ENCODE measurements at regions not wholly inside any gene's neighbourhood (a gene's known extent, or its start where the extent isn't known, plus 50 kb on each side); places are given as distances from the start of the nearest gene placed in this dataset.
"Not testable (repeated sequence)": the region's sequence is repeated elsewhere in the genome, so short reads cannot be mapped to it uniquely, and the experiment has no call there.

DNA sequence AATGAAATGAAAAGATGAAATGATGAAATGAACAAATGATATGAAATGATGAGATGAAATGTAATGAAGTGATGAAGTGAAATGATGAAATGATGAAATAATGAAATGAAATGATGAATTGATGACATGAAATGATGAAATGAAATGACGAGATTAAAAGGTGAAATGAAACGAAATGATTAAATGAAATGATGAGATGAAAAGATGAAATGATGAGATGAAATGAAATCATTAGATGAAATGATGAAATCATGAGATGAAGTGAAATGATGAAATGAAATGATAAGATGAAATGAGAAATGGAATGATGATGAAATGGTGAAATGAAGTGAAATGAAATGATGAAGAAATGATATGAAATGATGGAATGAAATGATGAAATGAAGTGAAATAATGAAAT is 138.1 kb upstream of the ERV3-1 start:
- H3K4me3 Mint-ChIP-seq; H3K4me1 Mint-ChIP-seq; H3K36me3 Mint-ChIP-seq (ENCODE audit: low read depth); H3K9me3 Mint-ChIP-seq (ENCODE audit: low read depth); POLR2A ChIA-PET; H3K27ac Mint-ChIP-seq; ATAC-seq; H3K27me3 Mint-ChIP-seq; intact Hi-C loops (cut with DNase I, micrococcal nuclease); CTCF ChIA-PET; DNase-seq: not testable (repeated sequence)

GRCh38 chr7:65144119-65144518 is 137.6 kb upstream of the ERV3-1 start:
- H3K27ac Mint-ChIP-seq; H3K36me3 Mint-ChIP-seq (ENCODE audit: low read depth); H3K9me3 Mint-ChIP-seq (ENCODE audit: low read depth); intact Hi-C loops (cut with DNase I, micrococcal nuclease); DNase-seq; CTCF ChIA-PET; ATAC-seq; H3K27me3 Mint-ChIP-seq; H3K4me1 Mint-ChIP-seq; H3K4me3 Mint-ChIP-seq; POLR2A ChIA-PET: not testable (repeated sequence)

GRCh38 chr7:65141894-65142293 is 135.4 kb upstream of the ERV3-1 start:
- H3K27ac Mint-ChIP-seq; H3K27me3 Mint-ChIP-seq; H3K9me3 Mint-ChIP-seq (ENCODE audit: low read depth); DNase-seq; ATAC-seq; H3K4me3 Mint-ChIP-seq; CTCF ChIA-PET; POLR2A ChIA-PET; H3K4me1 Mint-ChIP-seq; intact Hi-C loops (cut with DNase I, micrococcal nuclease); H3K36me3 Mint-ChIP-seq (ENCODE audit: low read depth): not testable (repeated sequence)

GRCh38 chr7:65141405-65141778 is 134.9 kb upstream of the ERV3-1 start:
- ATAC-seq; intact Hi-C loops (cut with DNase I, micrococcal nuclease); H3K27me3 Mint-ChIP-seq; H3K9me3 Mint-ChIP-seq (ENCODE audit: low read depth); H3K4me3 Mint-ChIP-seq; DNase-seq; H3K4me1 Mint-ChIP-seq; POLR2A ChIA-PET; H3K36me3 Mint-ChIP-seq (ENCODE audit: low read depth); CTCF ChIA-PET; H3K27ac Mint-ChIP-seq: not testable (repeated sequence)

GRCh38 chr7:65140543-65141404 is 134.3 kb upstream of the ERV3-1 start:
- H3K4me1 Mint-ChIP-seq; intact Hi-C loops (cut with DNase I, micrococcal nuclease); H3K27me3 Mint-ChIP-seq; H3K36me3 Mint-ChIP-seq (ENCODE audit: low read depth); ATAC-seq; CTCF ChIA-PET; POLR2A ChIA-PET; H3K4me3 Mint-ChIP-seq; H3K27ac Mint-ChIP-seq; H3K9me3 Mint-ChIP-seq (ENCODE audit: low read depth): not testable (repeated sequence)
- peak; percentile 5 for DNase-seq

GRCh38 chr7:65136850-65137249 is 130.4 kb upstream of the ERV3-1 start:
- H3K9me3 Mint-ChIP-seq (ENCODE audit: low read depth); POLR2A ChIA-PET; H3K36me3 Mint-ChIP-seq (ENCODE audit: low read depth); H3K27me3 Mint-ChIP-seq; intact Hi-C loops (cut with DNase I, micrococcal nuclease); H3K4me1 Mint-ChIP-seq; H3K4me3 Mint-ChIP-seq; ATAC-seq; H3K27ac Mint-ChIP-seq; CTCF ChIA-PET; DNase-seq: not testable (repeated sequence)

DNA sequence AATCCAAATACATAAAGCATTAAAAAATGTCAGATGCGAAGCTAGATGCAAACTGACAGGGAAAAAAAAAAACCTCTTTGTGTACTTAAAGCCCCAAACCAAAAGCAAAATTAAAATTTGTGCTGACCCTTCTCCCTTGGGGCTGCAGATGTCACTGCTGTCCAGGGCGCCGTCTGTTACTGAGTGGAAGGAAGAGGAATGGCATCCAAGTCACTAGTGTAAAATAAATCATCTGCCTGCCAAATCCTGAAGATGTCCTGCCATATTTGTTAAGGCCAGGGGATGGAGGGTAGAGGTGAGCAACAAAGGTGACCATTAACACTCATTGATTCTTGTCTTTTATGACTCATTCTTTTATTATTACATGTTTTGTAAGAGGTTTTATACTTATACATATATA is 126.6 kb upstream of the ERV3-1 start:
- H3K27me3 Mint-ChIP-seq; ATAC-seq; CTCF ChIA-PET; H3K4me1 Mint-ChIP-seq; intact Hi-C loops (cut with DNase I, micrococcal nuclease); H3K4me3 Mint-ChIP-seq; H3K27ac Mint-ChIP-seq; H3K36me3 Mint-ChIP-seq (ENCODE audit: low read depth); POLR2A ChIA-PET; DNase-seq; H3K9me3 Mint-ChIP-seq (ENCODE audit: low read depth): not testable (repeated sequence)

- intact Hi-C loops (cut with DNase I, micrococcal nuclease); H3K36me3 Mint-ChIP-seq (ENCODE audit: low read depth); H3K27me3 Mint-ChIP-seq; POLR2A ChIA-PET; ATAC-seq; H3K4me3 Mint-ChIP-seq; H3K4me1 Mint-ChIP-seq; H3K27ac Mint-ChIP-seq; CTCF ChIA-PET; DNase-seq; H3K9me3 Mint-ChIP-seq (ENCODE audit: low read depth): not testable (repeated sequence)
Observed at GRCh38 chr7:65132256-65132655, 125.8 kb upstream of the ERV3-1 start.

GRCh38 chr7:65127364-65127763 is 120.9 kb upstream of the ERV3-1 start:
- H3K9me3 Mint-ChIP-seq (ENCODE audit: low read depth); POLR2A ChIA-PET; CTCF ChIA-PET; H3K27ac Mint-ChIP-seq; H3K4me1 Mint-ChIP-seq; H3K36me3 Mint-ChIP-seq (ENCODE audit: low read depth); H3K4me3 Mint-ChIP-seq; ATAC-seq; intact Hi-C loops (cut with DNase I, micrococcal nuclease); H3K27me3 Mint-ChIP-seq; DNase-seq: not testable (repeated sequence)

- ATAC-seq; H3K27ac Mint-ChIP-seq; H3K4me3 Mint-ChIP-seq; intact Hi-C loops (cut with DNase I, micrococcal nuclease); DNase-seq; POLR2A ChIA-PET; H3K36me3 Mint-ChIP-seq (ENCODE audit: low read depth); CTCF ChIA-PET; H3K27me3 Mint-ChIP-seq; H3K9me3 Mint-ChIP-seq (ENCODE audit: low read depth); H3K4me1 Mint-ChIP-seq: not testable (repeated sequence)
Observed at GRCh38 chr7:65124600-65124999, 118.1 kb upstream of the ERV3-1 start.

DNA sequence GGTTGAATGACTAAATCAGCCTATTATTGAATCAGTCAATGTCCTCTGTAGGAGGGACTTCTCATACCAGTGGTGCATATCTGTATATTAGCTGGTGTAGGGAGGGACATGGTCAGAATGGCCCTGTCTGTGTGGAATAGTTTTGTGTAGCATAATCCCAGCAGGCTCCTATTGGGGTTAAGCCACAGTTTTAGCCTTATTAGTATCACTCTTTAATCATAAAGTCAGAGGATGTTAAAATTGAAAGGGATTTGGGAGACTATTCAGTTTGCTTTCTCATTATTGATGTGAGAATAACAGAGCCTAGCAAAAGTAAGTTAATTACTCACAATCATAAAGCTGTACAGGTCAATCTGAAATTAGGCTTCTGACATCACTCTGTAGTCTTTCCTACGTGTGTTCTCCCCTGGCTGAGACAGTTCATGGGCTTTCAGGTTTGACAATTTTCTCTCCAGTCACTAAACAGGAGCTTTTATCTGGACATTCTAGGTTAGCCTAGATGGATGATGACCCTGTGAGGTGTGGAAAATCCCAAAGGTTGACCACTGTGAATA is 99.2 kb upstream of the ERV3-1 start:
- H3K27ac Mint-ChIP-seq; intact Hi-C loops (cut with DNase I, micrococcal nuclease); H3K36me3 Mint-ChIP-seq (ENCODE audit: low read depth); H3K4me3 Mint-ChIP-seq; H3K4me1 Mint-ChIP-seq; POLR2A ChIA-PET; H3K9me3 Mint-ChIP-seq (ENCODE audit: low read depth); H3K27me3 Mint-ChIP-seq; DNase-seq; CTCF ChIA-PET: not testable (repeated sequence)
- peak; percentile 55 for ATAC-seq

DNA sequence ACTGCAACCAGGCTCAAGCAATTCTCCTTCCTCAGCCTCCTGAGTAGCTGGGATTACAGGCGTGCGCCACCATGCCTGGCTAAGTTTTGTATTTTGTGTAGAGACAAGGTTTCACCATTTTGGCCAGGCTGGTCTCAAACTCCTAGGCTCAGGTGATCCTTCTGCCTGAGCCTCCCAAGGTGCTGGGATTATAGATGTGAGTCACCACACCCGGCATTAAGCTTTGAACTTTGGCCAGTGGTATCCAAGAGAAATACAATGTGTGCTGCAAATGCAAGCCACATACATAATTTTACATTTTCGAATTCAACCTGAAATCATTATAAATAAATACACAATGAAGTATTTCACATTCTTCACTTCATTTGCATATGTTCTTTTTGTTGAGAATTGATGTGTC is 94.0 kb upstream of the ERV3-1 start:
- H3K36me3 Mint-ChIP-seq (ENCODE audit: low read depth); CTCF ChIA-PET; H3K27ac Mint-ChIP-seq; H3K4me3 Mint-ChIP-seq; H3K4me1 Mint-ChIP-seq; H3K27me3 Mint-ChIP-seq; ATAC-seq; POLR2A ChIA-PET; H3K9me3 Mint-ChIP-seq (ENCODE audit: low read depth); intact Hi-C loops (cut with DNase I, micrococcal nuclease); DNase-seq: not testable (repeated sequence)
